ENCODE measurements at regions not wholly inside any gene's neighbourhood (a gene's known extent, or its start where the extent isn't known, plus 50 kb on each side); places are given as distances from the start of the nearest gene placed in this dataset.

DNA sequence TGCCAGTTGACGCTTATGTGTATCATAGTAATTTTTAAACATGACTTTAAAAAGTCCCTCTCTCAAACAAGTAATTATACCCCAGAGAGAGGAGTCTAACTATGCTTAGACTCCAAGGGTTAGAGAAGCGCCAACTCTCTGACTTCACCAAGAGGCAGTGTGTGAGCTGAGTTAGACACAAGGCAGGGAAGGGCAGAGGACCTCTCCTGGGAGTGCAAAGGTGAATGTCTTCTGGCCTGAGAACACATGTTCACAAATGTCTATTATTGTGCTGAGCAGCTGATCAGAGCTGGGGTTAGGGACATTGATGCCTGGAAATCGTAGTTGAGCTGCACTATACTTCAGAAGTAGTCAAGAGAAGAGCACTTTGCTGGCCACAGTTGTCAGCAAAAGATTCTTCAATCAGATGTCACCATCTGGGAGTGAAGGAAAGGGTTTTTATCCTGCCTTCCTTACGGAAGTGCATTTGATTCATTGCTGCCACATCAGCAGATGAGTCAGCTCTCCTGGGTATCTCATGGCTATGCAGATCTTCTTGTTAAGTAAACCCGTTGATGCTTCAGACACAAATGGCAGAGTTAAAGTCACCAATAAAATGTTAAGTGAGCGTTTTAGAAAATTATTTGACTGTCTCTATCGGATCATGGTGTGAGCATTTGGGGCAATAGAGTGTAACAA, 283.2 kb upstream of the ARGLU1 start:
- Histone ChIP-seq H3K9me3 (ENCODE audit: control insufficient read depth, low read depth, low read length) (no peaks in the 10 kb centered on the region), H2BK5ac (ENCODE audit: insufficient read length, low read length) (no peak overlapping the region), H4K20me1 (ENCODE audit: control insufficient read depth, insufficient read depth, insufficient read length) (no peaks in the 10 kb centered on the region), H3K23ac (ENCODE audit: insufficient read length, low read depth, low read length) (no peak overlapping the region), H4K91ac (ENCODE audit: insufficient read length, low read depth, low read length) (no peak overlapping the region), H2AFZ (ENCODE audit: low read length) (no peak overlapping the region), H4K5ac (ENCODE audit: insufficient read length, low read depth, low read length) (no peak overlapping the region), H4K8ac (replicated peaks; ENCODE audit: insufficient read length, low read depth, low read length) (no peak overlapping the region), H3K79me1 (ENCODE audit: insufficient read depth, low read depth, low read length, poor library complexity, severe bottlenecking) (no peaks in the 10 kb centered on the region), H2BK15ac (ENCODE audit: low read depth, low read length) (no peak overlapping the region), H3K9ac (ENCODE audit: extremely low read depth, insufficient read length, low read length) (no peak overlapping the region), H3K23me2 (ENCODE audit: insufficient read length, low read depth, low read length, poor library complexity, severe bottlenecking) (no peaks in the 10 kb centered on the region), H2AK5ac (ENCODE audit: insufficient read length, low read length) (no peak overlapping the region), H3K79me2 (ENCODE audit: insufficient read depth, low read length) (no peaks in the 10 kb centered on the region), H3K4me1 (ENCODE audit: insufficient read depth, low read length) (no peaks in the 10 kb centered on the region), H3K4me2 (ENCODE audit: insufficient read depth, insufficient read length, low read length) (no peak overlapping the region), H3K27me3 (ENCODE audit: insufficient read depth, low read length) (no peaks in the 10 kb centered on the region), H2BK20ac (ENCODE audit: low read depth, low read length, poor library complexity, severe bottlenecking) (no peak overlapping the region), H2BK120ac (ENCODE audit: low read depth, low read length, poor library complexity, severe bottlenecking) (no peak overlapping the region), H3K14ac (ENCODE audit: insufficient read depth, low read length) (no peak overlapping the region; the same call in 1 of the 2 replicates), H2BK12ac (ENCODE audit: insufficient read length, low read depth, low read length) (no peak overlapping the region), H3K56ac (ENCODE audit: insufficient read length, low read depth, low read length) (no peak overlapping the region), H3K18ac (ENCODE audit: insufficient read length, low read depth, low read length) (no peak overlapping the region), H3T11ph (ENCODE audit: low read length) (no peak overlapping the region), H3K27ac (ENCODE audit: insufficient read length, low read depth, low read length) (no peak overlapping the region), H3K4ac (ENCODE audit: low read depth, low read length) (no peak overlapping the region)
- Mint-ChIP-seq H3K27me3 (ENCODE audit: low read depth) (peaks cover 3% of the 10 kb centered on the region), H3K9me3 (no peaks in the 10 kb centered on the region), H3K36me3 (ENCODE audit: insufficient read depth in 1 of 3, low read depth in 3 of 3) (peaks cover 0 to 4% (median 0%) of the 10 kb centered on the region in 3 experiments; a peak in 2 of 7 replicates), H3K4me1 (peaks cover 26 to 35% of the 10 kb centered on the region in 2 experiments), H3K27ac (no peak overlapping the region), H3K4me3 (no peak overlapping the region)
- DNase-seq: no peak
- WGBS (ENCODE audit: extremely low coverage, insufficient read length, low lambda C conversion rate): no CpG with 5 or more reads among the region's 7 CpGs
- TF ChIP-seq, protein P1, sequence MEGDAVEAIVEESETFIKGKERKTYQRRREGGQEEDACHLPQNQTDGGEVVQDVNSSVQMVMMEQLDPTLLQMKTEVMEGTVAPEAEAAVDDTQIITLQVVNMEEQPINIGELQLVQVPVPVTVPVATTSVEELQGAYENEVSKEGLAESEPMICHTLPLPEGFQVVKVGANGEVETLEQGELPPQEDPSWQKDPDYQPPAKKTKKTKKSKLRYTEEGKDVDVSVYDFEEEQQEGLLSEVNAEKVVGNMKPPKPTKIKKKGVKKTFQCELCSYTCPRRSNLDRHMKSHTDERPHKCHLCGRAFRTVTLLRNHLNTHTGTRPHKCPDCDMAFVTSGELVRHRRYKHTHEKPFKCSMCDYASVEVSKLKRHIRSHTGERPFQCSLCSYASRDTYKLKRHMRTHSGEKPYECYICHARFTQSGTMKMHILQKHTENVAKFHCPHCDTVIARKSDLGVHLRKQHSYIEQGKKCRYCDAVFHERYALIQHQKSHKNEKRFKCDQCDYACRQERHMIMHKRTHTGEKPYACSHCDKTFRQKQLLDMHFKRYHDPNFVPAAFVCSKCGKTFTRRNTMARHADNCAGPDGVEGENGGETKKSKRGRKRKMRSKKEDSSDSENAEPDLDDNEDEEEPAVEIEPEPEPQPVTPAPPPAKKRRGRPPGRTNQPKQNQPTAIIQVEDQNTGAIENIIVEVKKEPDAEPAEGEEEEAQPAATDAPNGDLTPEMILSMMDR (conservative IDR thresholded peaks at IDR 0.05): no peak

All from H9 (cell line).